ENCODE measurements at regions not wholly inside any gene's neighbourhood (a gene's known extent, or its start where the extent isn't known, plus 50 kb on each side); places are given as distances from the start of the nearest gene placed in this dataset.

DNA sequence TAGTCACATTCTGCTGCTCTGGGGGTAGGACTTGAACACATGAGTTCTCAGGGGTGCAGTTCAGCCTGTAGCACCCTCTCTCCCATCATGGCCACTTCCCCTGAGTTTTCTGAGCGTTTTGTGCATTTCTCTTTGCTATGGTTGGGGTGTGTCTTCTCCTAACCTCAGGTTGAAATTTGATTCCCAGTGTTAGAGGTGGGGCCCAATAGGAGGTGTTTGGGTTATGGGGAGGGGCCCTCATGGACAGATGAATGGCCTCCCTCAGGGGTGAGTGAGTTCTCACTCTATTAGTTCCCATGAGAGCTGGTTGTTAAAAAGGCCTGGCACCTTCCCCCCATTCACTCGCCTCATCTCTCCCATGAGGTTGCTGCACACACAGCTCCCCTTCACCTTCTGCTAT lies 101.1 kb downstream of the FOXL1 start:
- TF ChIP-seq GATA3 (IDR thresholded peaks at IDR 0.05; ENCODE audit: low read depth, low read length): no peak
- TF ChIP-seq GATA2 (IDR thresholded peaks at IDR 0.05; ENCODE audit: low read depth, low read length): no peak
